ENCODE measurements at regions not wholly inside any gene's neighbourhood (a gene's known extent, or its start where the extent isn't known, plus 50 kb on each side); places are given as distances from the start of the nearest gene placed in this dataset.
"Not testable (repeated sequence)": the region's sequence is repeated elsewhere in the genome, so short reads cannot be mapped to it uniquely, and the experiment has no call there.

GRCh38 chr16:77500934-77501664 lies 66.3 kb upstream of the ADAMTS18 start:
- H3K9me3 ChIP-seq (ENCODE audit: control insufficient read depth, low read length): no peaks in the 10 kb centered on the region
- H3K27me3 ChIP-seq (ENCODE audit: control insufficient read depth, insufficient read depth, low read length): no peaks in the 10 kb centered on the region
- no peak for TF ChIP-seq CTCF (IDR thresholded peaks at IDR 0.05)
- H2AFZ ChIP-seq: no peak overlapping the region
- H3K4me2 ChIP-seq (ENCODE audit: low read length): no peak overlapping the region
- no peaks in the 10 kb centered on the region for H3K4me1 ChIP-seq
- H3K79me2 ChIP-seq: no peaks in the 10 kb centered on the region
- H3K4me3 ChIP-seq (ENCODE audit: low read depth, low read length): no peak overlapping the region
- no peak overlapping the region for H3K27ac ChIP-seq
- H3K36me3 ChIP-seq (ENCODE audit: control insufficient read depth, insufficient read depth, low read length): no peaks in the 10 kb centered on the region
- no peak overlapping the region for H3K9ac ChIP-seq

- no peak for TF ChIP-seq CTCF (IDR thresholded peaks at IDR 0.05)
- Histone ChIP-seq H3K9ac (no peak overlapping the region), H3K27ac (no peak overlapping the region), H3K79me2 (no peaks in the 10 kb centered on the region), H3K4me3 (ENCODE audit: low read depth, low read length) (no peak overlapping the region), H2AFZ (no peak overlapping the region), H3K4me1 (no peaks in the 10 kb centered on the region), H3K36me3 (ENCODE audit: control insufficient read depth, insufficient read depth, low read length) (no peaks in the 10 kb centered on the region), H3K4me2 (ENCODE audit: low read length) (no peak overlapping the region), H3K27me3 (ENCODE audit: control insufficient read depth, insufficient read depth, low read length) (no peaks in the 10 kb centered on the region), H3K9me3 (ENCODE audit: control insufficient read depth, low read length) (no peaks in the 10 kb centered on the region)
Observed at GRCh38 chr16:77502448-77502847, 67.6 kb upstream of the ADAMTS18 start.

GRCh38 chr16:77506492-77506891 lies 71.7 kb upstream of the ADAMTS18 start:
- not testable (repeated sequence) for H3K4me1 ChIP-seq; H3K4me3 ChIP-seq (ENCODE audit: low read depth, low read length); H3K27me3 ChIP-seq (ENCODE audit: control insufficient read depth, insufficient read depth, low read length); H3K27ac ChIP-seq; H3K36me3 ChIP-seq (ENCODE audit: control insufficient read depth, insufficient read depth, low read length); H2AFZ ChIP-seq; H3K9ac ChIP-seq; H3K79me2 ChIP-seq; H3K4me2 ChIP-seq (ENCODE audit: low read length); H3K9me3 ChIP-seq (ENCODE audit: control insufficient read depth, low read length)

GRCh38 chr16:77509051-77509450 lies 74.2 kb upstream of the ADAMTS18 start:
- H3K4me1 ChIP-seq: no peaks in the 10 kb centered on the region
- no peak for TF ChIP-seq CTCF (IDR thresholded peaks at IDR 0.05)
- no peak overlapping the region for H3K4me2 ChIP-seq (ENCODE audit: low read length)
- no peak overlapping the region for H3K4me3 ChIP-seq (ENCODE audit: low read depth, low read length)
- no peaks in the 10 kb centered on the region for H3K36me3 ChIP-seq (ENCODE audit: control insufficient read depth, insufficient read depth, low read length)
- no peak overlapping the region for H3K27ac ChIP-seq
- no peak overlapping the region for H2AFZ ChIP-seq
- H3K27me3 ChIP-seq (ENCODE audit: control insufficient read depth, insufficient read depth, low read length): no peaks in the 10 kb centered on the region
- H3K79me2 ChIP-seq: no peaks in the 10 kb centered on the region
- H3K9ac ChIP-seq: no peak overlapping the region
- no peaks in the 10 kb centered on the region for H3K9me3 ChIP-seq (ENCODE audit: control insufficient read depth, low read length)

- no peak overlapping the region for H3K4me3 ChIP-seq (ENCODE audit: low read depth, low read length)
- H3K27ac ChIP-seq: no peak overlapping the region
- TF ChIP-seq CTCF (IDR thresholded peaks at IDR 0.05): no peak
- H3K9me3 ChIP-seq (ENCODE audit: control insufficient read depth, low read length): no peaks in the 10 kb centered on the region
- no peaks in the 10 kb centered on the region for H3K79me2 ChIP-seq
- H3K4me2 ChIP-seq (ENCODE audit: low read length): no peak overlapping the region
- no peaks in the 10 kb centered on the region for H3K4me1 ChIP-seq
- H2AFZ ChIP-seq: no peak overlapping the region
- H3K9ac ChIP-seq: no peak overlapping the region
- H3K36me3 ChIP-seq (ENCODE audit: control insufficient read depth, insufficient read depth, low read length): no peaks in the 10 kb centered on the region
- H3K27me3 ChIP-seq (ENCODE audit: control insufficient read depth, insufficient read depth, low read length): no peaks in the 10 kb centered on the region
Observed at GRCh38 chr16:77509796-77510195, 75.0 kb upstream of the ADAMTS18 start.
